ENCODE measurements at regions not wholly inside any gene's neighbourhood (a gene's known extent, or its start where the extent isn't known, plus 50 kb on each side); places are given as distances from the start of the nearest gene placed in this dataset.

- no peak for TF ChIP-seq CTCF (IDR thresholded peaks at IDR 0.05)
- H3K27ac Mint-ChIP-seq: no peak overlapping the region
- ChIA-PET CTCF (no interaction called here), POLR2A (no interaction called here)
- intact Hi-C loops (cut with DNase I, micrococcal nuclease): no loop called here
- no peak overlapping the region for H3K4me3 Mint-ChIP-seq
- H3K4me1 Mint-ChIP-seq (ENCODE audit: low read depth): no peaks in the 10 kb centered on the region
- H3K27me3 ChIP-seq (ENCODE audit: control insufficient read depth in 1 of 2, insufficient read depth in 2 of 2, low read length in 2 of 2): peaks cover 0 to 6% of the 10 kb centered on the region in 2 experiments
- peaks cover 7% of the 10 kb centered on the region for H3K27me3 Mint-ChIP-seq
- H3K4me1 ChIP-seq (ENCODE audit: insufficient read depth, low read length): no peaks in the 10 kb centered on the region
- no peak overlapping the region for H3K27ac ChIP-seq (ENCODE audit: low read depth in 1 of 2, low read length in 2 of 2)
- H3K36me3 Mint-ChIP-seq (ENCODE audit: low read depth): no peaks in the 10 kb centered on the region
- no peaks in the 10 kb centered on the region for H3K9me3 Mint-ChIP-seq
- no peak overlapping the region for H3K4me3 ChIP-seq (ENCODE audit: low read length)
- ATAC-seq (ENCODE audit: poor library complexity): no peak
- DNase-seq: no peak
- no peaks in the 10 kb centered on the region for H3K36me3 ChIP-seq (ENCODE audit: insufficient read depth, low read length)
- peaks cover 0 to 23% of the 10 kb centered on the region in 2 experiments for H3K9me3 ChIP-seq (ENCODE audit: control insufficient read depth in 1 of 2, insufficient read depth in 1 of 2, low read length in 2 of 2)
Measured at GRCh38 chr6:169024047-169024660, 229.5 kb downstream of the THBS2 start.

- H3K27ac ChIP-seq (ENCODE audit: low read depth in 1 of 2, low read length in 2 of 2): no peak overlapping the region
- no peaks in the 10 kb centered on the region for H3K4me1 ChIP-seq (ENCODE audit: insufficient read depth, low read length)
- peaks cover 7% of the 10 kb centered on the region for H3K27me3 Mint-ChIP-seq
- POLR2A ChIA-PET: no interaction called here
- no peak overlapping the region for H3K27ac Mint-ChIP-seq
- ATAC-seq (ENCODE audit: poor library complexity) (no peak), DNase-seq (no peak)
- H3K36me3 ChIP-seq (ENCODE audit: insufficient read depth, low read length): no peaks in the 10 kb centered on the region
- H3K9me3 Mint-ChIP-seq: no peaks in the 10 kb centered on the region
- H3K9me3 ChIP-seq (ENCODE audit: control insufficient read depth in 1 of 2, insufficient read depth in 1 of 2, low read length in 2 of 2): peaks cover 0 to 27% of the 10 kb centered on the region in 2 experiments
- CTCF ChIA-PET: no interaction called here
- H3K4me1 Mint-ChIP-seq (ENCODE audit: low read depth): no peaks in the 10 kb centered on the region
- no peaks in the 10 kb centered on the region for H3K36me3 Mint-ChIP-seq (ENCODE audit: low read depth)
- H3K4me3 Mint-ChIP-seq: no peak overlapping the region
- TF ChIP-seq CTCF (IDR thresholded peaks at IDR 0.05): no peak
- intact Hi-C loops (cut with DNase I, micrococcal nuclease): no loop called here
- no peak overlapping the region for H3K4me3 ChIP-seq (ENCODE audit: low read length)
- peaks cover 0 to 6% of the 10 kb centered on the region in 2 experiments for H3K27me3 ChIP-seq (ENCODE audit: control insufficient read depth in 1 of 2, insufficient read depth in 2 of 2, low read length in 2 of 2)
Measured at GRCh38 chr6:169023161-169023874, 230.3 kb downstream of the THBS2 start.

- H3K9me3 Mint-ChIP-seq: no peaks in the 10 kb centered on the region
- TF ChIP-seq CTCF (IDR thresholded peaks at IDR 0.05): no peak
- peaks cover 1 to 34% of the 10 kb centered on the region in 2 experiments for H3K9me3 ChIP-seq (ENCODE audit: control insufficient read depth in 1 of 2, insufficient read depth in 1 of 2, low read length in 2 of 2)
- peaks cover 15% of the 10 kb centered on the region for H3K27me3 Mint-ChIP-seq
- no peaks in the 10 kb centered on the region for H3K4me1 Mint-ChIP-seq (ENCODE audit: low read depth)
- H3K27me3 ChIP-seq (ENCODE audit: control insufficient read depth in 1 of 2, insufficient read depth in 2 of 2, low read length in 2 of 2): peaks cover 0 to 9% of the 10 kb centered on the region in 2 experiments
- DNase-seq (no peak), ATAC-seq (ENCODE audit: poor library complexity) (no peak)
- intact Hi-C loops (cut with DNase I, micrococcal nuclease): no loop called here
- H3K4me3 Mint-ChIP-seq: no peak overlapping the region
- H3K36me3 Mint-ChIP-seq (ENCODE audit: low read depth): no peaks in the 10 kb centered on the region
- H3K36me3 ChIP-seq (ENCODE audit: insufficient read depth, low read length): no peaks in the 10 kb centered on the region
- H3K27ac ChIP-seq (ENCODE audit: low read depth in 1 of 2, low read length in 2 of 2): no peak overlapping the region
- H3K4me3 ChIP-seq (ENCODE audit: low read length): no peak overlapping the region
- H3K27ac Mint-ChIP-seq: no peak overlapping the region
- CTCF ChIA-PET: no interaction called here
- no peaks in the 10 kb centered on the region for H3K4me1 ChIP-seq (ENCODE audit: insufficient read depth, low read length)
- POLR2A ChIA-PET: no interaction called here
Measured at GRCh38 chr6:169022079-169022478, 231.6 kb downstream of the THBS2 start.
